HG02798 (cell line): ENCODE measurements at regions not wholly inside any gene's neighbourhood (a gene's known extent, or its start where the extent isn't known, plus 50 kb on each side); places are given as distances from the start of the nearest gene placed in this dataset.
"Not testable (repeated sequence)": the region's sequence is repeated elsewhere in the genome, so short reads cannot be mapped to it uniquely, and the experiment has no call there.

ENCODE experiments used
- ATAC-seq: cut with Tn5 transposase; IDR thresholded peaks from one replicate; pipeline ENCODE4 v1.9.1; 2021; ENCODE audit warnings: mild to moderate bottlenecking; ENCODE audit not compliant: unreplicated experiment, poor library complexity

DNA sequence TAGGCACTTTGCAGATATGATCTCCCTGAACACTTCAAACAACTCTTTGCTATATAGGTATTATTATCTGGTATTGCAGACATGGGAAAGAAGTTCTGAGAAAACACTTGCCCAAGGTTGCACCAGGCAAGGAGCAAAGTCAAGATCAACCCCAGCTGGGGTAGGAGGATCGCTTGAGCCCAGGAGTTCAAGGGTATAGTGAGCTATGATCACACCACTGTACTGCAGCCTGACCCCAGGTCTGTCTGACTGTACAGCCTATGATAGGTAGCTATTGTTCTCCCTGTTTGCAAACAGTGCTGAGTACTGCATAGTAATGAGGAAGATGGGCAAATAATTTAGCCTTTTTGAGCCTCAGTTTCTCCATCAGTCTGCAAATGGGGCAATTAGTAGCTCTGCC, 60.5 kb upstream of the GRK3 start:
- ATAC-seq = not testable (repeated sequence)

DNA sequence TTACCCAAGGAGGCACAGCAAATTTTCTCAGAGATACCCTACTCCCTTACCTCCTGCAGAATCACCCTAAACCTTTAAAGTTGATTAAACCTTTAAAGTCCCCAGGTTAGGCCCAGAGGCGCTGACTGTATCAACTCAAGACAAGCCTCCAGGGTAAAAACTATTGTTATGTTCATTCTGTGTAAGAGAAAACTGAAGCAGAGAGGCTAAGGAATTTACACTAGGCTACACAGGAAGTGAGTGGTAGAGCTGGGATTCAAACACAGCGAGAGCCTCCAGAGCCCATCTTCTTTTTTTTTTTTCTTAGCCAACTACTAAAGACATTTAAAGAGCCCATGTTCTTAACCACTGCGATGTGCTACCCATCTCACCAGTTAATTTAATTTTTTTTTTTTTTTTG, 56.3 kb upstream of the GRK3 start:
- ATAC-seq = no peak

DNA sequence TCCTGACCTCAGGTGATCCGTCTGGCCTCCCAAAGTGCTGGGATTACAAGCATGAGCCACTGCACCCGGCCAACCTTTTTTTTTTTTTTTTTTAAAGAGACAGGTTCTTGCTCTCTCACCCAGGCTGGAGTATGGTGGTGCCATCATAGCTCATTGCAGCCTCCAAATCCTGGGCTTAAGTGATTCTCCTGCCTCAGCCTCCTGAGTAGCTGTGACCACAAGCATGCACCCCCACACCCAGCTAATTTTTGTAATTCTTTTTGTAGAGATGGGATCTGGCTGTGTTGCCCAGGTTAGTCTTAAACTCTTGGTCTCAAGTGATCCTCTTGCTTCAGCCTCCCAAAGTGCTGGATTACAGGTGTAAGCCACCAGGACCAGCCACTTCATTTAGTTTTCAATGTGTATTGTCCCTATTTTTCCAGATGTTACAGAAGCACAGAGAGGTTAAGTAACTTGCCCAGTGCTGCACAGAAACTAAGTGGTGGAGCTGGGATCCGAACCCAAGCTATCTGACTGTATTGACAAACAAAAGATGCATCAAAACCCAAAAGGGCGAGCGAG, 55.6 kb upstream of the GRK3 start:
- ATAC-seq = no peak

DNA sequence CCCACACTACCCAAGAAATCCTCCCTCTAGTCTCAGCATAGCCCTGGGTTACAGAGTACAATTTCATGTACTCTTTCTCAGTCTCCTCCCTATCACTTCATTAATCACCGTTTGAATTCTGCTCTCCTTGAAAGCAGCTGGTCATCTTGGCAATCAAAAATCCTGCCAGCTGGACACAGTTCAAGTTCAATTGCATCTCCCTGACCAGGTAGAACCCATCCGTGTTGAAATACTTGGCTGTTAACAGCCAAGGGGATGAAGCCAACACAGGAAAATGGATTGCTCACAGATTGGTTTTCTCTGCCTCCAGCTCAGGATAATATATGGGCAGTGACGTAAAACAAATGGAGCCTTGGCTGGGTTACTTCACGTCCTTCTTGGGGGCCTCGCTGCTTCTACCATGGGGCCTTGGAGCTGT, 55.1 kb upstream of the GRK3 start:
- no peak for ATAC-seq

DNA sequence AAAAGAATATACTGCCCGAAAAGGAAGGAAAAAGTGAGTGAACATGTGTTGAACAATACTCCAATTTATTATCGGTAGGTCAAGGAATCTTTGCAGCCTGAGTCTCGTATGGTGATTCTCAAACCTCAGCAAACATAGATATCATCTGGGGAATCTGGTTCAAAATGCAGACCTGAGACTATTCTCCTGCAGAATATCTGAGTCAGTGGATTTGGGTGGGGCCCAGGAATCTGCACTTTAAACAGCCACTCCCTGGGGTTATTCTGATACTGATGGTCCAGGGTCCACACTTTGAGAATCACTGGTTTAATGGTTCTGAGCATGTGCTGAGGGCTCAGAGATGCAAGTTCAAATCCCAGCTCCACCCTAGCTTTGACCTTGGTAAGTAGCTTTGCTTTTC, 53.6 kb upstream of the GRK3 start:
- no peak for ATAC-seq

DNA sequence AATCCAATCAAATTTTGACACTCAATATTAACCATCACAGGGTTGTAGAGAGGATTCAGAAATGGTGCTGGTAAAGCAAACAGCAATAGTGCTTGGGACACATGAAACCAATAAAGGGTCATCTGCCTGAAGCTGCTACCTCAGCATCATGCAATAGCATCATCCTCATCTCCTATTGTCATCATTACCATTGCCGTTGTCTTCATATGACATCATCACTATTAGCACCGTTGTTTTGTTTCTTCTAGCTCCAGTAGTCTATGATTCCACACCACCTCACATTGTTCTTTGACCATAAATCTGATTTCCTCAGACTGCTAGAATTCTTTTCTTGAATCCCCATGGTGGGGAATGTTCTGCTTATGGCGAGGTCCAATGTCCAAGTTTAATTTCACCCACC, 52.8 kb upstream of the GRK3 start:
- no peak for ATAC-seq

DNA sequence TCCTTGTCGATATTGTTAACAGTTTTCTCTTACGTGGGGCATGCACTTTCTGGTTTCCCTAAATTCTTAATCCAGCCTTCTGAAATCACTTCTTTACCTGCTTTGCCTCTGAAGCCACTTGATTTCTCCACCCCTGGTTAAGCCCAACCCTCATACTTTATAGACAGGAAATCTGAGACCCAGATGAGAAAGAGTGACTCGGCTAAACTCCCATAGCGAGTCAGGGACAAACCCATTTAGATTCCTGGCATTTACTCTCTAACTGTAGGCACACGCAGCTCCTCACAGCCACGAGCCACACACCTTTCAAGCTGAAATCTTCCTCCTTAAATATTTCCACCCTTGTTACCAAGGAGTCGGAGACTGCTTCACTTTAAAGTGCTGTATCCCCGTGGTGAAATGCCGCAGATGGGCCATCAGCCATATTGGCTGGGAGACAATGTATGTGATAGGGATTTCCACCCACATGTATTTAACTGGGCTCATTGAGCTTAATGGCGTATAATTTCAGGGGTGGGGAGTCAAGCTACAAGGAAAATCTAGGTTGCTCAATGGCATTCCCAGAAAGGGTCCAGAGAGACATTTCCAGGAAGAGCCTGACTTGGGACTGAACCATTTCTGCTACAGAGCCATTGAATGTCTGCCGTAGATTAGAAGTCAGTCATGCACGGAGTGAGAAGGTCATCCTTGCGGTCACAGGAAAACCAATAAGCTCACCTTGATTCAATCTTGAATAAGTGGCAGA, 49.9 kb upstream of the GRK3 start:
- no peak for ATAC-seq
